Natural killer cell (primary cell): ENCODE measurements at regions not wholly inside any gene's neighbourhood (a gene's known extent, or its start where the extent isn't known, plus 50 kb on each side); places are given as distances from the start of the nearest gene placed in this dataset.

ENCODE experiments used
- ATAC-seq, 3 donors: fragments of 150-1000 bp in 2 of 3; fragments of 200-7000 bp in 1 of 3; cut with Tn5 transposase; 1 replicate in 1 of 3; 2 replicates in 2 of 3; pipeline ENCODE4 v1.10.0; 2021; ENCODE audit warnings: mild to moderate bottlenecking in 2 of 3, moderate library complexity in 2 of 3
- DNase-seq, 2 donors: peaks; one replicate each; pipeline versions ENCODE4 v3.0.0 to v3.0.0-alpha.2; 2013 to 2021; ENCODE audit warnings: mixed read lengths in 1 of 2
- H3K27ac ChIP-seq: one replicate; pipeline ENCODE4 v1.5.1; 2013; ENCODE audit warnings: mild to moderate bottlenecking, low read length
- H3K27me3 ChIP-seq: one replicate; pipeline ENCODE4 v1.6.1; 2013; ENCODE audit warnings: low read length; ENCODE audit not compliant: control insufficient read depth, insufficient read depth
- H3K36me3 ChIP-seq: one replicate; pipeline ENCODE4 v1.6.1; 2013; ENCODE audit warnings: low read length; ENCODE audit not compliant: control insufficient read depth, insufficient read depth
- H3K4me1 ChIP-seq: one replicate; pipeline ENCODE4 v1.6.1; 2013; ENCODE audit warnings: low read length; ENCODE audit not compliant: control insufficient read depth, insufficient read depth
- H3K4me3 ChIP-seq: one replicate; pipeline ENCODE4 v1.5.1; 2013; ENCODE audit warnings: low read length
- H3K9me3 ChIP-seq: one replicate; pipeline ENCODE4 v1.6.1; 2013; ENCODE audit warnings: low read length; ENCODE audit not compliant: control insufficient read depth, insufficient read depth
- H3K27ac Mint-ChIP-seq, 2 donors: one replicate each; pipeline ENCODE4 v1.8.0; 2022; ENCODE audit warnings: mild to moderate bottlenecking in 2 of 2, mixed read lengths in 2 of 2, moderate library complexity in 1 of 2
- H3K27me3 Mint-ChIP-seq, 2 donors: one replicate each; pipeline ENCODE4 v1.8.0; 2022; ENCODE audit warnings: low read depth in 2 of 2, mixed read lengths in 2 of 2
- H3K36me3 Mint-ChIP-seq: one replicate; pipeline ENCODE4 v1.8.0; 2022; ENCODE audit warnings: mixed read lengths
- H3K4me1 Mint-ChIP-seq, 2 donors: one replicate each; pipeline ENCODE4 v1.8.0; 2022; ENCODE audit warnings: mixed read lengths in 2 of 2
- H3K4me3 Mint-ChIP-seq: one replicate; pipeline ENCODE4 v1.8.0; 2022; ENCODE audit warnings: mild to moderate bottlenecking, moderate library complexity, mixed read lengths
- H3K9me3 Mint-ChIP-seq, 2 donors: one replicate each; pipeline ENCODE4 v1.8.0; 2022; ENCODE audit warnings: mixed read lengths in 2 of 2
- WGBS: methylation state at CpG from one replicate; pipeline ENCODE4 v1.1.7; 2013; ENCODE audit warnings: missing lambda C conversion rate; ENCODE audit not compliant: insufficient coverage; 5-methylcytosine and 5-hydroxymethylcytosine counted together
- intact Hi-C: fragments of 100-400 bp; cut with micrococcal nuclease; formaldehyde crosslinking; loops from one replicate; pipeline ENCODE4 v1.14.2; 2022
- TF ChIP-seq, protein P1 (sequence below): fragments of 200-600 bp; IDR thresholded peaks from one replicate; pipeline ENCODE4 v1.8.0; 2022; ENCODE audit warnings: antibody characterized with exemption

DNA sequence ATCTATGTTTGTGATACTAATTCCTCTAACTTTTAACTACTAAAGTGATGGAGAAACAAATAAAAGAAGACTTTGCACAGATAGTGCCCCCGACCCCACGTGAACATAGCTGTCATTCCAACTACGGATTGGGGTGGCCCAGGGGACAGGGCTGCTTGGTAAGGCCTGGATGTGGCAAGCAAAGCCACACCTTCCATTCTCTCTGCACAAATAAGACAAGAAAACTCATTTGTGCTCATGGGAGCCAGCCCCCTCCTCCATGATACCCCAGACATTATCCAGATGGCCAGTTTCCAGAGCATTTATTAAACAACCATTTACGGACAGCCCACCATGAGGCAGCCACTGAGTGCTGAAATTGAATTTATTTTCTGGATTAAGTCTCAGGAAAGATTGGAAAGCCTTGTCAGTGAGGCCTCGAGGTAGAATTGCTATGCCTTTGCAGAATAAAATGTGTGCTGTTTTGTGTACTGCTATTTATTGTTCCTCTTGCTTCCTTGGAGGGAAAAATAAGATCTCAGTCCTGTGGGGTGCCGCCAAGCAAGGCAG, 151.2 kb downstream of the UNC5CL start:
- H3K9me3 ChIP-seq = no peaks in the 10 kb centered on the region
- Mint-ChIP-seq H3K27ac (no peak overlapping the region), H3K9me3 (no peaks in the 10 kb centered on the region), H3K27me3 (peaks cover 6 to 14% of the 10 kb centered on the region in 2 donors), H3K4me1 (no peaks in the 10 kb centered on the region), H3K4me3 (no peak overlapping the region), H3K36me3 (no peaks in the 10 kb centered on the region)
- H3K36me3 ChIP-seq = no peaks in the 10 kb centered on the region
- 89% methylated on average over 6 of the region's 6 CpGs for WGBS
- ATAC-seq (no peak), DNase-seq (no peak)
- no peak overlapping the region for H3K27ac ChIP-seq
- no peaks in the 10 kb centered on the region for H3K4me1 ChIP-seq
- TF ChIP-seq, protein P1, sequence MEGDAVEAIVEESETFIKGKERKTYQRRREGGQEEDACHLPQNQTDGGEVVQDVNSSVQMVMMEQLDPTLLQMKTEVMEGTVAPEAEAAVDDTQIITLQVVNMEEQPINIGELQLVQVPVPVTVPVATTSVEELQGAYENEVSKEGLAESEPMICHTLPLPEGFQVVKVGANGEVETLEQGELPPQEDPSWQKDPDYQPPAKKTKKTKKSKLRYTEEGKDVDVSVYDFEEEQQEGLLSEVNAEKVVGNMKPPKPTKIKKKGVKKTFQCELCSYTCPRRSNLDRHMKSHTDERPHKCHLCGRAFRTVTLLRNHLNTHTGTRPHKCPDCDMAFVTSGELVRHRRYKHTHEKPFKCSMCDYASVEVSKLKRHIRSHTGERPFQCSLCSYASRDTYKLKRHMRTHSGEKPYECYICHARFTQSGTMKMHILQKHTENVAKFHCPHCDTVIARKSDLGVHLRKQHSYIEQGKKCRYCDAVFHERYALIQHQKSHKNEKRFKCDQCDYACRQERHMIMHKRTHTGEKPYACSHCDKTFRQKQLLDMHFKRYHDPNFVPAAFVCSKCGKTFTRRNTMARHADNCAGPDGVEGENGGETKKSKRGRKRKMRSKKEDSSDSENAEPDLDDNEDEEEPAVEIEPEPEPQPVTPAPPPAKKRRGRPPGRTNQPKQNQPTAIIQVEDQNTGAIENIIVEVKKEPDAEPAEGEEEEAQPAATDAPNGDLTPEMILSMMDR = no peak
- no peaks in the 10 kb centered on the region for H3K27me3 ChIP-seq
- H3K4me3 ChIP-seq = no peak overlapping the region
- intact Hi-C loops = no loop called here

DNA sequence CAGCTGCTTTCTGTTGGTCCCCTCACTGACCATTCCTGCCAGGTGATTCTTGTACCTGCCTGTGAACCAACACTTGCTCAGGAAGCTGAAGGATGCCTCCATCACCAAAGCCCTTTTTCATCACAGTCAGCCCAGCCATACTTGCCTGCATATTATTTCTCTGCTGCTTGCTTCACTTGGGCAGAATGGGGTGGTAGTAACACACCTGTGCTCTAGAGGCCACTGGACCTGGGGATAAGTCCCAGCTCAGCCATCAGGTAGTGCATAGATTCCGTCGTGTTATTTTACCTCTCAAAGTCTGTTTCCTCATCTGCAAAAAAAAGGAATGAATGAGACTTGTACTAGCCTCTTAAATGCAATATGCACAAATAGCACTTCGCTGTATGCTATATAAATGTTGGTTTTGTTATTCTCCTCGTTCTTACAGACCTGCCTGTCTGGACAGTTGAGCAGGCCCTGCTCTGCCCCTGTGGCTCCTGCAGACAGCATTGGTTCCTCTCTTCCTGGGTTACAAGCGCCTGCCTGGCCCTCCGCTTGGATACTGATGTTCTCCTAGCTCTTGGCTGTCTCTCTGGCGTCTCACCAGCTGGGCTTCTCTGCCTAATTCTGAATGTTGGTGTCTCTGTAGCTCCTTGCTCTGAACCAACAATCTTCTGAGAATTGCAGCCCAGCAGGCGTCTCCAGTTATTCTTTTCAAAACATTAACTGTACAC, 151.8 kb downstream of the UNC5CL start:
- Histone ChIP-seq H3K4me3 (no peak overlapping the region), H3K36me3 (no peaks in the 10 kb centered on the region), H3K4me1 (no peaks in the 10 kb centered on the region), H3K27me3 (no peaks in the 10 kb centered on the region), H3K9me3 (no peaks in the 10 kb centered on the region), H3K27ac (no peak overlapping the region)
- H3K36me3 Mint-ChIP-seq = no peaks in the 10 kb centered on the region
- intact Hi-C loops = no loop called here
- no peak for DNase-seq
- TF ChIP-seq, protein P1 = no peak
- ATAC-seq = no peak
- no peaks in the 10 kb centered on the region for H3K4me1 Mint-ChIP-seq
- H3K9me3 Mint-ChIP-seq = no peaks in the 10 kb centered on the region
- peaks cover 6 to 14% of the 10 kb centered on the region in 2 donors for H3K27me3 Mint-ChIP-seq
- no peak overlapping the region for H3K4me3 Mint-ChIP-seq
- WGBS = 90% methylated on average over 7 of the region's 8 CpGs
- no peak overlapping the region for H3K27ac Mint-ChIP-seq

DNA sequence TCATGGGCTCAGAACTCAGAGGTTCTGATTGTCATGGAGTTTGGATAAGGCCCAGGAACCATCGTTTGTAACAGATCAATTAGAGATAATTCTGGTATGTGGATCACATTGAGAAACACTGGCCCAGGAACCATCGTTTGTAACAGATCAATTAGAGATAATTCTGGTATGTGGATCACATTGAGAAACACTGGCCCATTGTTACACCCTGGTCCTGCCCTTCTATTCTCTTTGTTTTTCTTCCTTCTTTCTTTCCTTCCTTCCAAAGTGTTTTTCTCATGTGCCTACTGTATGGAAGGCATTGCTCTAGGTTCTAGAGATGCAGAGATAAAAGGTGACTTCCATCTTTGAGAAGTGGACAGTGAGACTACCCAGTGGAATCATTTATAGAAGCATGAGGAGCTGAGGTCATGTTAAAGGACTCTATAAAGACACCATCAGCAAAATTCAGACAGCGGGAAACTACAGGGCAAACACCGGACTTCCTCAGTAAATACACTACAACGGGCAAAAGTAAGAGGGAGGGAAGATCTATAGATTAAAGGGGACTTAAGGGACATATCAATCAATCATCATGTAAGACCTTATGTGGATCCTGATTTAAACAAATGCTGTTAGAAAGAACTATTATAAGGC, 153.8 kb downstream of the UNC5CL start:
- peaks cover 6 to 19% of the 10 kb centered on the region in 2 donors for H3K27me3 Mint-ChIP-seq
- DNase-seq (no peak), ATAC-seq (no peak)
- Histone ChIP-seq H3K36me3 (no peaks in the 10 kb centered on the region), H3K4me1 (no peaks in the 10 kb centered on the region), H3K27ac (no peak overlapping the region), H3K9me3 (no peaks in the 10 kb centered on the region), H3K27me3 (no peaks in the 10 kb centered on the region), H3K4me3 (no peak overlapping the region)
- no peaks in the 10 kb centered on the region for H3K9me3 Mint-ChIP-seq
- no peaks in the 10 kb centered on the region for H3K36me3 Mint-ChIP-seq
- H3K4me1 Mint-ChIP-seq = peaks cover 0 to 6% of the 10 kb centered on the region in 2 donors
- H3K27ac Mint-ChIP-seq = no peak overlapping the region
- intact Hi-C loops = no loop called here
- WGBS = 84% methylated on average over 2 of the region's 5 CpGs
- H3K4me3 Mint-ChIP-seq = no peak overlapping the region
- TF ChIP-seq, protein P1 = no peak
